Left lung (tissue), 4 donors: ENCODE measurements at regions not wholly inside any gene's neighbourhood (a gene's known extent, or its start where the extent isn't known, plus 50 kb on each side); places are given as distances from the start of the nearest gene placed in this dataset.

ENCODE experiments used
- ATAC-seq: fragments of 200-7000 bp; cut with Tn5 transposase; one replicate; pipeline ENCODE4 v1.9.1; 2020; ENCODE audit warnings: moderate library complexity
- DNase-seq, 4 donors: peaks; one replicate each; pipeline ENCODE4 v3.0.0-alpha.2; 2013 to 2020
- H3K27ac ChIP-seq, 2 donors: fragments of 200-600 bp; sonication (generic) in 1 of 2; one replicate each; pipeline versions ENCODE4 v1.5.0 to v1.8.0; 2020 to 2021
- H3K27me3 ChIP-seq, 2 donors: fragments of 200-600 bp; sonication (generic) in 1 of 2; one replicate each; pipeline versions ENCODE4 v1.5.0 to v1.8.0; 2020 to 2021
- H3K36me3 ChIP-seq, 2 donors: fragments of 200-600 bp; sonication (generic) in 1 of 2; one replicate each; pipeline versions ENCODE4 v1.5.0 to v1.8.0; 2020 to 2021
- H3K4me1 ChIP-seq, 2 donors: fragments of 200-600 bp; one replicate each; pipeline ENCODE4 v1.8.0; 2021
- H3K4me3 ChIP-seq, 2 donors: fragments of 200-600 bp; sonication (generic) in 1 of 2; one replicate each; pipeline versions ENCODE4 v1.5.0 to v1.8.0; 2020 to 2021; ENCODE audit warnings: mild to moderate bottlenecking in 1 of 2
- H3K9me3 ChIP-seq, 2 donors: fragments of 200-600 bp; sonication (generic) in 1 of 2; one replicate each; pipeline versions ENCODE4 v1.5.0 to v1.8.0; 2020 to 2021
- CTCF ChIP-seq, 2 donors: fragments of 200-600 bp; sonication (generic) in 1 of 2; IDR thresholded peaks; one replicate each; pipeline versions ENCODE4 v1.5.0 to v1.8.0; 2021; ENCODE audit warnings: antibody characterized with exemption in 2 of 2
- intact Hi-C, 2 donors: fragments of 100-400 bp; cut with DNase I; formaldehyde crosslinking; loops; one replicate each; pipeline versions ENCODE4 v1.11.2 to v1.14.2; 2022
- donor health status: DM: no; HTN: yes; CAD: no.
- donor health status: DM: no; HTN: no; CAD: no.

- Histone ChIP-seq H3K4me3 (no peak overlapping the region), H3K36me3 (no peaks in the 10 kb centered on the region), H3K9me3 (no peaks in the 10 kb centered on the region), H3K4me1 (no peaks in the 10 kb centered on the region), H3K27me3 (peaks cover 0 to 18% of the 10 kb centered on the region in 2 donors), H3K27ac (no peak overlapping the region)
- intact Hi-C loops = no loop called here
- no peak for TF ChIP-seq CTCF (IDR thresholded peaks at IDR 0.05)
- ATAC-seq (no peak), DNase-seq (no peak)
These were observed 236.3 kb downstream of the NSG2 start for GRCh38 chr5:174281855-174282254.

- TF ChIP-seq CTCF (IDR thresholded peaks at IDR 0.05) = no peak
- no peaks in the 10 kb centered on the region for H3K4me1 ChIP-seq
- no peak overlapping the region for H3K4me3 ChIP-seq
- DNase-seq (no peak), ATAC-seq (no peak)
- intact Hi-C loops = no loop called here
- H3K36me3 ChIP-seq = no peaks in the 10 kb centered on the region
- H3K27ac ChIP-seq = no peak overlapping the region
- peaks cover 0 to 18% of the 10 kb centered on the region in 2 donors for H3K27me3 ChIP-seq
- H3K9me3 ChIP-seq = no peaks in the 10 kb centered on the region
These were observed 236.9 kb downstream of the NSG2 start for GRCh38 chr5:174282391-174282790.

DNA sequence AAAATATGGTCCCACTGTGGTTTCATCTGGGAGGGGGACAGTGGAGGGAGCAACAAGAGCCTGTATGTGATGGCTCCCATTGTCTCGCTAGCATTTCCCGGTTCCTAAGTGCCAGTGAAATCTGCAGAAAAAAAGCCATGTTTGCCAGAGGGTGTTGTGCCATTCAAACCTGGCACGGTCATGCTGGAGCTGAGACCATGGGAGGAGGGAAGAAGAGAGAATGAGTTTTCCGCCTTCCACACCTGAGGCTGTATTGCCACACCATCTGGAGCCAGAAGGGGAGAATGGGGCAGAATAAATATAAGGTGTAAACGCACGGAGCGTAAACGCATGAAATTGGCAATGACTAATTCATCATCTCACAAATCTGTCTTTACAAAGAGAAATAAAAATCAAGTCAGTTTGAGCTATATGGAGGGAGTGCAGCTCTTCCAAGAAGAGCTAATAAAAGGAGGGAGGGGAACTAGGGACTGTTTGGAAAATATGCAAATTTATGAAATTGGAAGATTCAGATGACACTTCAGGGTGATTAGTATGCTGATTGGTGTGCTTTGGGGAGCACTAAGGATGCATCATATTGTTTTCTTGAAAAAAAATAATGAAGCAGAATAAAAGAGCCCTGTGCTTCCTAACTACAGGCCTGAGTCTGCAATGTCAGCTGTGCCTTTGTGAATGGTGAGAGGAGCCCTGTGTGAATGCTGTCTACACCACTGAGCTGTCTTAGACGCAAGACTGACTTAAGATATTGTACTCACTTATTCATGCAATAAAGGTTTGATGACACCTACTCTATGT is 237.9 kb downstream of the NSG2 start:
- DNase-seq (no peak), ATAC-seq (no peak)
- H3K4me3 ChIP-seq = no peak overlapping the region
- no peaks in the 10 kb centered on the region for H3K9me3 ChIP-seq
- H3K27me3 ChIP-seq = peaks cover 0 to 18% of the 10 kb centered on the region in 2 donors
- no peak for TF ChIP-seq CTCF (IDR thresholded peaks at IDR 0.05)
- H3K27ac ChIP-seq = no peak overlapping the region
- intact Hi-C loops = no loop called here
- H3K36me3 ChIP-seq = no peaks in the 10 kb centered on the region
- no peaks in the 10 kb centered on the region for H3K4me1 ChIP-seq

DNA sequence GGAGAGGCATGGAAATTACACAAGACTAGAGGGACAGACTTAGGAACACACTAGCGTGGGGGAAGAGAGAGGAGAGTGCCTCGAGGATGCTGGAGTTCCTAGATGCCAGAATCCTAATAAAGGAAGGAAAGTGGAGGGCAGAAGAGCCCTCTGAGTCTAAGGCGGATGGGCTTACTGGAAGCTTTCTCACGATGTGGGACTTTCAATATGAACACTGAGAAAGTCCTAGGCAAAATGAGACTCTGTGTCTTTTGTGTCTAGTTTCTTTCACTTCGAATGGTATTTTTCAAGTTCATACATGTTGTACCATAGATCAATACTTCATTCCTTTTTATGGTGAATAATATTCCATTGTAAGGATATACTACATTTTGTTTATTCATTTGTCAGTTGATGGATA is 239.4 kb downstream of the NSG2 start:
- Histone ChIP-seq H3K27ac (no peak overlapping the region), H3K9me3 (peaks cover 0 to 4% of the 10 kb centered on the region in 2 donors), H3K4me1 (no peaks in the 10 kb centered on the region), H3K4me3 (no peak overlapping the region), H3K36me3 (no peaks in the 10 kb centered on the region), H3K27me3 (peaks cover 0 to 18% of the 10 kb centered on the region in 2 donors)
- no peak for DNase-seq
- intact Hi-C loops = no loop called here
- no peak for ATAC-seq
- TF ChIP-seq CTCF (IDR thresholded peaks at IDR 0.05) = no peak

- Histone ChIP-seq H3K27me3 (peaks cover 0 to 12% of the 10 kb centered on the region in 2 donors), H3K4me1 (no peaks in the 10 kb centered on the region), H3K9me3 (peaks cover 0 to 5% of the 10 kb centered on the region in 2 donors), H3K27ac (no peak overlapping the region), H3K36me3 (no peaks in the 10 kb centered on the region), H3K4me3 (no peak overlapping the region)
- TF ChIP-seq CTCF (IDR thresholded peaks at IDR 0.05) = no peak
- intact Hi-C loops = no loop called here
- DNase-seq (no peak), ATAC-seq (no peak)
These were observed 242.3 kb downstream of the NSG2 start for GRCh38 chr5:174287761-174288160.
